Erythroblast (primary cell): ENCODE measurements at regions not wholly inside any gene's neighbourhood (a gene's known extent, or its start where the extent isn't known, plus 50 kb on each side); places are given as distances from the start of the nearest gene placed in this dataset.

Source experiments
- DNase-seq, 2 experiments: peaks; one replicate each; lab custom pipeline; 2025; lab: John Stamatoyannopoulos, UW
- GATA1 ChIP-seq: IDR thresholded peaks from 2 replicates; pipeline ENCODE4 v1.6.1; 2011; ENCODE audit warnings: low read depth, mild to moderate bottlenecking, control low read depth, low read length, moderate library complexity
- POLR2A ChIP-seq: IDR thresholded peaks from 2 replicates; pipeline ENCODE4 v1.6.1; 2011; ENCODE audit warnings: mild to moderate bottlenecking, low read length

DNA sequence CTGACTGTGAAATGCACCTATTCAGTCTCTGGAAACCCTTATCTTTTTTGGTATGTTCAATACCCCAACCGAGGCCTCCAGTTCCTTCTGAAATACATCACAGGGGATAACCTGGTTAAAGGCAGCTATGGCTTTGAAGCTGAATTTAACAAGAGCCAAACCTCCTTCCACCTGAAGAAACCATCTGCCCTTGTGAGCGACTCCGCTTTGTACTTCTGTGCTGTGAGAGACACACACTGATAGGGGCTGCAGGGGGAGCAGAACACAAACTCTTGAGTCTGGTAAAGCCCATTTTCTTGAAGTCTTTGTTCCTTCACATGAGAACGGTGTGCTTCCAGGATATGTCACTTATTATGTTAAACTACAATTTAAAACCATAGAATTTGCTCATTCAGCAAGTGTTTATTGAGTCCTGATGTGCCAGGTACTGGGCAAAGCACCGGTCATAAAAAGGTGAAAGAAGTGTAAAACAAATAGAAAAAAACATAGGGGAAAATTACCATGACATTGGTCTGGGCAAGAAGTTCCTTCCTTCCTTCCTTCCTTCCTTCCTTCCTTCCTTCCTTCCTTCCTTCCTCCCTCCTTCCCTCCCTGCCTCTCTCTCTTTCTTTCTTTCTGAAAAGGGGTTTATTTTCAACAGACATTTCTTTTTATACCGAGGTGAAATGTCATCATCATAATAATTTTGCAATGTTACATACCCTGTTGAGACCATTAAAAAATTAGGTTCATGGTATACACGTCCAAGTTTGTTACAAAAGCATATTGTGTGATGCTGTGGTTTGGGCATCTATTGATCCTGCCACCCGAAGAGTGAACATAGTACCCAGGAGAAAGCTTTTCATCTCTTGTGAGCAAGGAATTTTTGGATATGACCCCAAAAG lies 50.7 kb upstream of the OR4E1 start:
- DNase-seq, result no peak
- TF ChIP-seq GATA1, result no peak
- TF ChIP-seq POLR2A, result no peak

DNA sequence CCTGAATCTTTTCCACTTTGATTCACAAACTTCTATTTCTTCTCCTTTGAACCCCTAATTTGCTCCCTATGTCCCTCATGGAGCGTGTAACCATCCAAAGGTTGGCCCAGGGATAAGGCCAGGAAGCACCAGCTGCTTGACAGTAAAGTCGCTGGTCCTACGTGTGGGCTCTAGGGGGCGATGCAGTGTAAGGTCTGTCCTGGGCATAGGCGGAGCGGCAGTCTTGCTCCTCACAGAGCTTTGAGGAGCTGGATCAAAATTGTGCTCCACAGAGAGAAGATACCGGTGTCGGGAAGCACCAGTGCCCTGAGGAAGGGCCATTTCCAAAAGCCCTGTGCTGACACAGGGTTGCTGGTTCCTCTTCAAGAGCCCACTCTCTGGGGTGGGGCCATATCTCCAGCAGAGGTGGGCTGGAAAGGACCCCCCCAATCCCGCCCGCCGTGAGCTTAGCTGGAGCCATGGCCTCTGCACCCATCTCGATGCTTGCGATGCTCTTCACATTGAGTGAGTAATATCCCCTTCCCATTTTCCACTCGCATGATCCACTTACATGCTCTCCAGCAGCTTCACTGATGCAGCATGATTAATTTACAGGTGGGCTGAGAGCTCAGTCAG lies 49.9 kb upstream of the OR4E1 start:
- peak; percentile 39 to 45 for DNase-seq
- TF ChIP-seq POLR2A, result no peak
- TF ChIP-seq GATA1, result no peak
